ENCODE measurements at regions not wholly inside any gene's neighbourhood (a gene's known extent, or its start where the extent isn't known, plus 50 kb on each side); places are given as distances from the start of the nearest gene placed in this dataset.

DNA sequence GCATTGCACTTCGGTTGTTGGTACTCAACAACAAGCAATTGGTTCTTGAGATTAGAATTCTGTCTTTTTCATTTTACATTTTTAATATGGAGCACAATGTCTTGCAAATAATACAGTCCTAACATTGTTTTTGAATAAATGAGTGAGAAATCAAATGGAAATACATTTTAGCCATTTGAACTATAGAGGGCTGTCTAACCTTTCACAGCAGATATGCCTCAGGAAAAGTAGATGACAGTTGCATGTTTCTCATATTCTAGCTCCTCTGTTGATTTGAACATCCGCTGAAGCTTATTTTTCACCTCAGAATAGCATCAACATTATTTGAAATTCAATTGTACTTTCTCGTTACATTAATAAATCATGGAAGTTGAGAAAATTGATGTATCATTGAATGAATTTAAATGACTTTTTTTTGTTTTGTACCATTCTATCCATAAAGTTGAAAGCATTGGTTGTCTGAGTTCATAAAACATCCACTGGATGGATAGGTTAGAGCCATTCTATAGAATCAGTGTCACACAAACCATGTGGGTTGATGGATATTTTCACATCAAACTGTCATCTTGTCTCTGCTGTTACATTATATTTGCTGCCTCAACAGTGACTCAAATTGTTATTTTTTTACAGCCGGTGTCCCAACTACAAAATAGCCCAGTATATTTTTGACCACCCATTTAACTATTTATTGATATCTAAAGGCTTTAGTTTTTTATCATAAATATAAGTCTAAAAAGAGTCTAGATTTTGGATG lies 928.3 kb downstream of the NSUN3 start:
- no peak for TF ChIP-seq POLR2A (IDR thresholded peaks at IDR 0.05)
- TF ChIP-seq, protein P1, sequence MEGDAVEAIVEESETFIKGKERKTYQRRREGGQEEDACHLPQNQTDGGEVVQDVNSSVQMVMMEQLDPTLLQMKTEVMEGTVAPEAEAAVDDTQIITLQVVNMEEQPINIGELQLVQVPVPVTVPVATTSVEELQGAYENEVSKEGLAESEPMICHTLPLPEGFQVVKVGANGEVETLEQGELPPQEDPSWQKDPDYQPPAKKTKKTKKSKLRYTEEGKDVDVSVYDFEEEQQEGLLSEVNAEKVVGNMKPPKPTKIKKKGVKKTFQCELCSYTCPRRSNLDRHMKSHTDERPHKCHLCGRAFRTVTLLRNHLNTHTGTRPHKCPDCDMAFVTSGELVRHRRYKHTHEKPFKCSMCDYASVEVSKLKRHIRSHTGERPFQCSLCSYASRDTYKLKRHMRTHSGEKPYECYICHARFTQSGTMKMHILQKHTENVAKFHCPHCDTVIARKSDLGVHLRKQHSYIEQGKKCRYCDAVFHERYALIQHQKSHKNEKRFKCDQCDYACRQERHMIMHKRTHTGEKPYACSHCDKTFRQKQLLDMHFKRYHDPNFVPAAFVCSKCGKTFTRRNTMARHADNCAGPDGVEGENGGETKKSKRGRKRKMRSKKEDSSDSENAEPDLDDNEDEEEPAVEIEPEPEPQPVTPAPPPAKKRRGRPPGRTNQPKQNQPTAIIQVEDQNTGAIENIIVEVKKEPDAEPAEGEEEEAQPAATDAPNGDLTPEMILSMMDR (IDR thresholded peaks at IDR 0.05): no peak
